Suprapubic skin (tissue), 4 donors: ENCODE measurements at regions not wholly inside any gene's neighbourhood (a gene's known extent, or its start where the extent isn't known, plus 50 kb on each side); places are given as distances from the start of the nearest gene placed in this dataset.

Source experiments
- CTCF ChIP-seq, 2 donors: fragments of 200-600 bp in 1 of 2; fragments of 450-650 bp in 1 of 2; sonication (generic) in 1 of 2; IDR thresholded peaks; one replicate each; pipeline ENCODE4 v1.5.1; 2016 to 2019; ENCODE audit warnings: antibody characterized with exemption in 2 of 2, mild to moderate bottlenecking in 1 of 2, moderate library complexity in 1 of 2
- POLR2A ChIP-seq, 2 donors: fragments of 450-650 bp; IDR thresholded peaks; one replicate each; pipeline ENCODE4 v1.6.1; 2017; ENCODE audit warnings: antibody characterized with exemption in 2 of 2, mild to moderate bottlenecking in 2 of 2, moderate library complexity in 2 of 2
- POLR2AphosphoS5 ChIP-seq, 3 donors: sonication (generic); formaldehyde crosslinking; IDR thresholded peaks; one replicate each; pipeline ENCODE4 v1.6.1; 2017; ENCODE audit warnings: antibody characterized with exemption in 3 of 3

DNA sequence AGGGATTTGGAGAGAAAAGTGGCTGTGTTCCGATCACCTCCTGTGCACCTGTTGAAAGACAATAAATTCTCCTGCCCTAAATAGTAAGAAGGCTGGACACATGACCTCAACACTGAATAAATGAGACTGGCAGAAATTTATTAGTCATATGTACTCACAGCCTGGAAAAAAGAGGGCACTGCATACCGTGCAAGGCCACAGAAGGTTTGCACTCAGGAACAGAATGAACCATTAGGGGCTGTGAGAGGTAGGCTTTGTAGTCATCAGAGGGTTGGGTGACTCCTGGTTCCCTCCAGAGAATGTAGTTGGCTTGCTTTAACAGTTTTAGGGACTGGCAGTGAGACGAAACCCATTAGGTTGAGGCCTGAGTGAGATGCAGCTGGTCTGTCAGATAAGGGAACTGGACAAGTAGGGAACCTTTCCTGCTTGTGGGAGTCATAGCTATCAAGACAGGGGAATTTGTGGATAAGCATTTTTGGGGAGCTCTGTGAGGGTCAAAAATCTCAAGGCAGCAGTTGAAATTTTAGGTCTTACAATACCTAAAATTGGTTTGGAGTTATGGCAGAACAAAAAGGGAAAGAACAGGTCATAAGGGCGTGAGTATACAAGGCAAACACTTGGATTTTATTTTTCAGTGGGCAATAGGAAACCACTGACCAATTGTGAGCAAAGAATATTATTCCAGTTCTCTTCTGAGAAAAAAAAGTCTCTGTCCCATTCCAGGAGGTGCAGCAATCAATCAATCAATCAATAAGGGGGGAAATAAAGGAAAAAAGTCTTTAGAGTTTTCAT is 67.9 kb upstream of the BTN3A2 start:
- TF ChIP-seq CTCF (IDR thresholded peaks at IDR 0.05) (no peak), POLR2A (IDR thresholded peaks at IDR 0.05) (no peak), POLR2AphosphoS5 (IDR thresholded peaks at IDR 0.05) (no peak)
